Spleen (tissue), 11 donors: ENCODE measurements at regions not wholly inside any gene's neighbourhood (a gene's known extent, or its start where the extent isn't known, plus 50 kb on each side); places are given as distances from the start of the nearest gene placed in this dataset.

Source experiments
- DNase-seq: peaks from one replicate; pipeline ENCODE4 v3.0.0-alpha.2; 2020
- H3K27ac ChIP-seq, 8 donors: fragments of 200-600 bp; sonication (generic) in 7 of 8; 1 replicate in 4 of 8; 2 replicates in 4 of 8; pipeline versions ENCODE4 v1.5.0 to v1.8.0; 2016 to 2021; ENCODE audit warnings: inconsistent platforms in 4 of 8, mild to moderate bottlenecking in 4 of 8, moderate library complexity in 1 of 8
- H3K27me3 ChIP-seq, 7 donors: fragments of 200-600 bp; sonication (generic) in 6 of 7; replicated peaks in 1 of 7; 1 replicate in 4 of 7; 2 replicates in 3 of 7; pipeline versions ENCODE4 v1.5.0 to v1.8.0; 2016 to 2021; ENCODE audit warnings: inconsistent platforms in 3 of 7, mild to moderate bottlenecking in 1 of 7
- H3K36me3 ChIP-seq, 6 donors: fragments of 200-600 bp; sonication (generic) in 5 of 6; 1 replicate in 4 of 6; 2 replicates in 2 of 6; pipeline versions ENCODE4 v1.5.0 to v1.8.0; 2016 to 2021; ENCODE audit warnings: inconsistent platforms in 2 of 6
- H3K4me1 ChIP-seq, 6 donors: fragments of 200-600 bp; sonication (generic) in 5 of 6; 1 replicate in 3 of 6; 2 replicates in 3 of 6; pipeline versions ENCODE4 v1.5.0 to v1.8.0; 2016 to 2021; ENCODE audit warnings: inconsistent platforms in 3 of 6
- H3K4me3 ChIP-seq, 8 donors: fragments of 200-600 bp; sonication (generic) in 7 of 8; 1 replicate in 4 of 8; 2 replicates in 4 of 8; pipeline versions ENCODE4 v1.5.0 to v1.8.0; 2016 to 2021; ENCODE audit warnings: inconsistent platforms in 4 of 8, mild to moderate bottlenecking in 4 of 8, moderate library complexity in 2 of 8
- H3K9me3 ChIP-seq, 8 donors: fragments of 200-600 bp; sonication (generic) in 7 of 8; 1 replicate in 4 of 8; 2 replicates in 4 of 8; pipeline versions ENCODE4 v1.5.0 to v1.8.0; 2016 to 2021; ENCODE audit warnings: inconsistent platforms in 4 of 8
- CTCF ChIP-seq, 11 experiments: fragments of 200-600 bp in 7 of 11; fragments of 450-650 bp in 4 of 11; sonication (generic) in 4 of 11; IDR thresholded peaks in 8 of 11; conservative IDR thresholded peaks in 3 of 11; 1 replicate in 7 of 11; 2 replicates in 4 of 11; pipeline versions ENCODE4 v1.4.0 to v1.8.0; 2016 to 2021; ENCODE audit warnings: antibody characterized with exemption in 11 of 11, inconsistent platforms in 4 of 11, mild to moderate bottlenecking in 1 of 11
- POLR2A ChIP-seq, 3 donors: fragments of 450-650 bp; IDR thresholded peaks; one replicate each; pipeline ENCODE4 v1.5.1; 2017; ENCODE audit warnings: antibody characterized with exemption in 3 of 3, mild to moderate bottlenecking in 1 of 3
- POLR2AphosphoS5 ChIP-seq, 3 donors: sonication (generic); formaldehyde crosslinking; IDR thresholded peaks; one replicate each; pipeline ENCODE4 v1.5.1; 2017; ENCODE audit warnings: antibody characterized with exemption in 3 of 3
- WGBS, 5 donors: extraction: QIAGEN DNeasy Blood & Tissue Kit in 3 of 5; methylation state at CpG; one replicate each; pipeline versions ENCODE4 v1.1.5 to v1.1.7; 2013 to 2018; 5-methylcytosine and 5-hydroxymethylcytosine counted together
- intact Hi-C: fragments of 100-400 bp; cut with DNase I; formaldehyde crosslinking; loops from one replicate; pipeline ENCODE4 v1.15.0; 2023; ENCODE audit warnings: low total_unique reads
- donor health status: healthy with polysubstance abuse.
- donor health status: DM: no; HTN: no; CAD: no; lungs with moderate emphysema.
- donor health status: DM: no; HTN: no; CAD: no.
- donor health status: Bipolar disorder and iron deficiency.
- donor health status: healthy.
- donor health status: DM: no; HTN: no; CAD: no.
- donor health status: DM: yes; HTN: yes; CAD: no.

GRCh38 chr9:13651969-13652663, 372.6 kb upstream of the MPDZ start:
- no peaks in the 10 kb centered on the region for H3K4me1 ChIP-seq
- intact Hi-C loops = no loop called here
- WGBS, 5 donors = 79 to 87% (median 81%) methylated on average over 6 of the region's 6 CpGs
- H3K27me3 ChIP-seq = no peaks in the 10 kb centered on the region
- H3K9me3 ChIP-seq = peaks cover 0 to 35% (median 20%) of the 10 kb centered on the region in 8 donors
- no peak overlapping the region for H3K4me3 ChIP-seq
- TF ChIP-seq CTCF (IDR thresholded peaks at IDR 0.05 in 8 of 11, conservative IDR thresholded peaks at IDR 0.05 in 3 of 11) (no peak), POLR2A (IDR thresholded peaks at IDR 0.05) (no peak), POLR2AphosphoS5 (IDR thresholded peaks at IDR 0.05) (no peak)
- no peak for DNase-seq
- no peak overlapping the region for H3K27ac ChIP-seq
- no peaks in the 10 kb centered on the region for H3K36me3 ChIP-seq

- 83 to 92% (median 87%) methylated on average over 8 of the region's 8 CpGs for WGBS, 5 donors
- no peak overlapping the region for H3K4me3 ChIP-seq
- no peaks in the 10 kb centered on the region for H3K36me3 ChIP-seq
- H3K4me1 ChIP-seq = no peaks in the 10 kb centered on the region
- no peak for TF ChIP-seq CTCF (IDR thresholded peaks at IDR 0.05 in 8 of 11, conservative IDR thresholded peaks at IDR 0.05 in 3 of 11)
- no peak for TF ChIP-seq POLR2A (IDR thresholded peaks at IDR 0.05)
- no peak for TF ChIP-seq POLR2AphosphoS5 (IDR thresholded peaks at IDR 0.05)
- no peak for DNase-seq
- no peak overlapping the region for H3K27ac ChIP-seq
- intact Hi-C loops = no loop called here
- peaks cover 0 to 40% (median 20%) of the 10 kb centered on the region in 8 donors for H3K9me3 ChIP-seq
- no peaks in the 10 kb centered on the region for H3K27me3 ChIP-seq
Measured at GRCh38 chr9:13651526-13651925, 372.0 kb upstream of the MPDZ start.

- intact Hi-C loops = no loop called here
- H3K36me3 ChIP-seq = no peaks in the 10 kb centered on the region
- H3K27me3 ChIP-seq = no peaks in the 10 kb centered on the region
- peaks cover 0 to 40% (median 20%) of the 10 kb centered on the region in 8 donors for H3K9me3 ChIP-seq
- H3K4me3 ChIP-seq = no peak overlapping the region
- no peaks in the 10 kb centered on the region for H3K4me1 ChIP-seq
- TF ChIP-seq POLR2A (IDR thresholded peaks at IDR 0.05) (no peak), POLR2AphosphoS5 (IDR thresholded peaks at IDR 0.05) (no peak), CTCF (IDR thresholded peaks at IDR 0.05 in 8 of 11, conservative IDR thresholded peaks at IDR 0.05 in 3 of 11) (no peak)
- 76 to 90% (median 80%) methylated on average over 3 of the region's 3 CpGs for whole genome bisulfite sequencing, 5 donors
- H3K27ac ChIP-seq = no peak overlapping the region
- no peak for DNase-seq
Measured at GRCh38 chr9:13648676-13649075, 369.2 kb upstream of the MPDZ start.

GRCh38 chr9:13648068-13648467, 368.6 kb upstream of the MPDZ start:
- DNase-seq = no peak
- Histone ChIP-seq H3K9me3 (peaks cover 0 to 40% (median 20%) of the 10 kb centered on the region in 8 donors), H3K27ac (no peak overlapping the region), H3K27me3 (no peaks in the 10 kb centered on the region), H3K36me3 (no peaks in the 10 kb centered on the region), H3K4me3 (no peak overlapping the region), H3K4me1 (no peaks in the 10 kb centered on the region)
- no peak for TF ChIP-seq POLR2A (IDR thresholded peaks at IDR 0.05)
- no peak for TF ChIP-seq CTCF (IDR thresholded peaks at IDR 0.05 in 8 of 11, conservative IDR thresholded peaks at IDR 0.05 in 3 of 11)
- no peak for TF ChIP-seq POLR2AphosphoS5 (IDR thresholded peaks at IDR 0.05)
- intact Hi-C loops = no loop called here
